ENCODE measurements at regions not wholly inside any gene's neighbourhood (a gene's known extent, or its start where the extent isn't known, plus 50 kb on each side); places are given as distances from the start of the nearest gene placed in this dataset.

GRCh38 chr14:27205036-27205435 lies 607.2 kb upstream of the NOVA1 start:
- DNase-seq (no peak), ATAC-seq (ENCODE audit: low read depth) (no peak)
- Histone ChIP-seq H3K27ac (ENCODE audit: insufficient read depth, low read length) (no peak overlapping the region), H2BK20ac (ENCODE audit: low read depth, low read length) (no peak overlapping the region), H4K8ac (ENCODE audit: low read depth in 2 of 2, low read length in 2 of 2) (no peak overlapping the region), H2AFZ (replicated peaks; ENCODE audit: low read length, poor library complexity) (no peak overlapping the region), H3K9me1 (ENCODE audit: insufficient read depth, low read length) (no peaks in the 10 kb centered on the region), H3K4me2 (ENCODE audit: low read depth, low read length) (no peak overlapping the region), H2AK5ac (ENCODE audit: low read depth, low read length) (no peak overlapping the region), H2BK15ac (ENCODE audit: low read depth, low read length) (no peak overlapping the region), H4K20me1 (ENCODE audit: insufficient read depth, low read length) (no peaks in the 10 kb centered on the region), H2BK5ac (ENCODE audit: low read depth, low read length, poor library complexity, severe bottlenecking) (no peak overlapping the region), H3K18ac (ENCODE audit: low read depth, low read length) (no peak overlapping the region), H2AK9ac (replicated peaks; ENCODE audit: low read depth, low read length, poor library complexity) (no peak overlapping the region), H3K4me3 (ENCODE audit: insufficient read depth, low read depth, low read length) (no peak overlapping the region), H3K36me3 (ENCODE audit: control insufficient read depth, insufficient read depth, low read length) (no peaks in the 10 kb centered on the region), H3K79me1 (ENCODE audit: low read depth in 1 of 2, low read length in 2 of 2) (no peaks in the 10 kb centered on the region), H3K23ac (ENCODE audit: low read depth, low read length) (no peak overlapping the region), H3K9ac (ENCODE audit: low read depth, low read length) (no peak overlapping the region), H3K14ac (replicated peaks; ENCODE audit: low read depth, low read length) (no peak overlapping the region), H3K56ac (ENCODE audit: extremely low read depth, insufficient read depth, low read length) (no peak overlapping the region), H4K91ac (ENCODE audit: insufficient read depth, low read depth, low read length) (no peak overlapping the region), H3K9me3 (ENCODE audit: control insufficient read depth, insufficient read depth, low read length) (no peaks in the 10 kb centered on the region), H3K4me1 (ENCODE audit: control insufficient read depth, insufficient read depth, low read length) (no peaks in the 10 kb centered on the region), H3K4ac (ENCODE audit: low read depth, low read length) (no peak overlapping the region), H3K27me3 (ENCODE audit: control insufficient read depth, insufficient read depth, low read length) (no peaks in the 10 kb centered on the region), H2BK120ac (ENCODE audit: low read depth, low read length) (no peak overlapping the region), H4K5ac (ENCODE audit: low read depth, low read length) (no peak overlapping the region)
- intact Hi-C loops (cut with micrococcal nuclease) (no loop called here), in situ Hi-C loops (cut with MboI; ENCODE audit: low sequenced_read_pairs) (no loop called here), dilution Hi-C loops (cut with HindIII; ENCODE audit: low sequenced_read_pairs, unreplicated experiment) (no loop called here)
- no TSS peak for BruUV-seq (replicated peaks)
- no peak for TF ChIP-seq USF2 (IDR thresholded peaks at IDR 0.05; ENCODE audit: low read depth, low read length)
- TF ChIP-seq MAFK (IDR thresholded peaks at IDR 0.05; ENCODE audit: low read depth, low read length) = peak; percentile 50
- POLR2A ChIA-PET (ENCODE audit: unreplicated experiment) = no interaction called here
- WGBS, 2 experiments (ENCODE audit: extremely low coverage in 2 of 2, insufficient read length in 1 of 2) = no CpG with 5 or more reads among the region's 1 CpG
- CTCF ChIA-PET = no interaction called here

Measured in IMR-90 (cell line).